SK-N-SH treated with all-trans-retinoic acid at 6 μM for 48 hours (cell line): ENCODE measurements at regions not wholly inside any gene's neighbourhood (a gene's known extent, or its start where the extent isn't known, plus 50 kb on each side); places are given as distances from the start of the nearest gene placed in this dataset.

Source experiments
- ATAC-seq: fragments of 200-7000 bp; cut with Tn5 transposase; 3 replicates; pipeline ENCODE4 v1.9.1; 2020; ENCODE audit warnings: mild to moderate bottlenecking, moderate library complexity
- ARNTL ChIP-seq: fragments of 450-650 bp; formaldehyde crosslinking; IDR thresholded peaks from 2 replicates; pipeline ENCODE4 v1.5.0; 2020; ENCODE audit warnings: low read depth, mild to moderate bottlenecking, moderate library complexity, borderline replicate concordance
- BACH2 ChIP-seq: fragments of 250-450 bp; sonication (Bioruptor Pico); IDR thresholded peaks from 2 replicates; pipeline ENCODE4 v1.9.0; 2021; ENCODE audit warnings: mild to moderate bottlenecking, borderline replicate concordance
- CREB5 ChIP-seq: fragments of 250-450 bp; sonication (Bioruptor Pico); IDR thresholded peaks from 2 replicates; pipeline ENCODE4 v1.5.1; 2020; ENCODE audit warnings: low read depth, mild to moderate bottlenecking, moderate library complexity
- CSDC2 ChIP-seq: fragments of 250-450 bp; sonication (Bioruptor Pico); IDR thresholded peaks from 2 replicates; pipeline ENCODE4 v1.5.0; 2020; ENCODE audit warnings: mild to moderate bottlenecking, moderate library complexity
- ESRRG ChIP-seq: fragments of 250-450 bp; sonication (Bioruptor Pico); IDR thresholded peaks from 2 replicates; pipeline ENCODE4 v1.6.1; 2021; ENCODE audit warnings: mild to moderate bottlenecking
- GLIS3 ChIP-seq: fragments of 250-450 bp; sonication (Bioruptor Pico); IDR thresholded peaks from 2 replicates; pipeline ENCODE4 v1.5.0; 2020; ENCODE audit warnings: mild to moderate bottlenecking, moderate library complexity
- ISL1 ChIP-seq: fragments of 250-450 bp; sonication (Bioruptor Pico); IDR thresholded peaks from 2 replicates; pipeline ENCODE4 v2.1.2; 2022; ENCODE audit warnings: mild to moderate bottlenecking, moderate library complexity
- OSR1 ChIP-seq: fragments of 250-450 bp; sonication (Bioruptor Pico); IDR thresholded peaks from 2 replicates; pipeline ENCODE4 v1.8.0; 2022; ENCODE audit warnings: moderate library complexity, mild to moderate bottlenecking, inconsistent platforms
- PATZ1 ChIP-seq: fragments of 250-450 bp; sonication (Bioruptor Pico); IDR thresholded peaks from 2 replicates; pipeline ENCODE4 v1.8.0; 2020; ENCODE audit warnings: mild to moderate bottlenecking, moderate library complexity, borderline replicate concordance
- POU6F1 ChIP-seq: fragments of 250-450 bp; sonication (Bioruptor Pico); IDR thresholded peaks from 2 replicates; pipeline ENCODE4 v1.8.0; 2021; ENCODE audit warnings: low read depth, mild to moderate bottlenecking, moderate library complexity, borderline replicate concordance
- PPARA ChIP-seq: fragments of 250-450 bp; sonication (Bioruptor Pico); IDR thresholded peaks from 2 replicates; pipeline ENCODE4 v1.5.0; 2020; ENCODE audit warnings: mild to moderate bottlenecking, borderline replicate concordance
- RARB ChIP-seq: fragments of 250-450 bp; sonication (Bioruptor Pico); IDR thresholded peaks from 2 replicates; pipeline ENCODE4 v1.8.0; 2021; ENCODE audit warnings: mild to moderate bottlenecking, moderate library complexity
- SNAI2 ChIP-seq: fragments of 250-450 bp; sonication (Bioruptor Pico); IDR thresholded peaks from 2 replicates; pipeline ENCODE4 v1.5.0; 2020; ENCODE audit warnings: mild to moderate bottlenecking, moderate library complexity
- TCF4 ChIP-seq: fragments of 250-450 bp; sonication (Bioruptor Pico); IDR thresholded peaks from 2 replicates; pipeline ENCODE4 v1.8.0; 2021; ENCODE audit warnings: mild to moderate bottlenecking, moderate library complexity, borderline replicate concordance
- TOX ChIP-seq: fragments of 250-450 bp; sonication (Bioruptor Pico); IDR thresholded peaks from 2 replicates; pipeline ENCODE4 v1.8.0; 2021; ENCODE audit warnings: mild to moderate bottlenecking, moderate library complexity, borderline replicate concordance
- ZC3H10 ChIP-seq: fragments of 250-450 bp; sonication (Bioruptor Pico); IDR thresholded peaks from 2 replicates; pipeline ENCODE4 v1.5.1; 2021; ENCODE audit warnings: mild to moderate bottlenecking, moderate library complexity
- ZFP3 ChIP-seq: fragments of 250-450 bp; sonication (Bioruptor Pico); IDR thresholded peaks from 2 replicates; pipeline ENCODE4 v1.5.0; 2020; ENCODE audit warnings: mild to moderate bottlenecking, moderate library complexity
- ZFP30 ChIP-seq: fragments of 450-650 bp; formaldehyde crosslinking; IDR thresholded peaks from 2 replicates; pipeline ENCODE4 v1.5.0; 2022; ENCODE audit warnings: mild to moderate bottlenecking, moderate library complexity
- ZNF565 ChIP-seq: fragments of 450-650 bp; formaldehyde crosslinking; conservative IDR thresholded peaks from 2 replicates; pipeline ENCODE4 v1.5.0; 2020; ENCODE audit warnings: low read depth, mild to moderate bottlenecking, moderate library complexity
- ZNF70 ChIP-seq: fragments of 450-650 bp; formaldehyde crosslinking; IDR thresholded peaks from 2 replicates; pipeline ENCODE4 v1.5.0; 2020; ENCODE audit warnings: mild to moderate bottlenecking, moderate library complexity
- ZNF8 ChIP-seq: fragments of 450-650 bp; formaldehyde crosslinking; IDR thresholded peaks from 2 replicates; pipeline ENCODE4 v1.5.0; 2020; ENCODE audit warnings: mild to moderate bottlenecking, moderate library complexity
- TF ChIP-seq, protein P1 (sequence below): fragments of 250-450 bp; sonication (Bioruptor Pico); IDR thresholded peaks from 2 replicates; pipeline ENCODE4 v1.5.0; 2020; ENCODE audit warnings: mild to moderate bottlenecking, moderate library complexity

- no peak for TF ChIP-seq GLIS3
- ATAC-seq, result no peak
These were observed 251.1 kb upstream of the IRX5 start for GRCh38 chr16:54679531-54679930.

DNA sequence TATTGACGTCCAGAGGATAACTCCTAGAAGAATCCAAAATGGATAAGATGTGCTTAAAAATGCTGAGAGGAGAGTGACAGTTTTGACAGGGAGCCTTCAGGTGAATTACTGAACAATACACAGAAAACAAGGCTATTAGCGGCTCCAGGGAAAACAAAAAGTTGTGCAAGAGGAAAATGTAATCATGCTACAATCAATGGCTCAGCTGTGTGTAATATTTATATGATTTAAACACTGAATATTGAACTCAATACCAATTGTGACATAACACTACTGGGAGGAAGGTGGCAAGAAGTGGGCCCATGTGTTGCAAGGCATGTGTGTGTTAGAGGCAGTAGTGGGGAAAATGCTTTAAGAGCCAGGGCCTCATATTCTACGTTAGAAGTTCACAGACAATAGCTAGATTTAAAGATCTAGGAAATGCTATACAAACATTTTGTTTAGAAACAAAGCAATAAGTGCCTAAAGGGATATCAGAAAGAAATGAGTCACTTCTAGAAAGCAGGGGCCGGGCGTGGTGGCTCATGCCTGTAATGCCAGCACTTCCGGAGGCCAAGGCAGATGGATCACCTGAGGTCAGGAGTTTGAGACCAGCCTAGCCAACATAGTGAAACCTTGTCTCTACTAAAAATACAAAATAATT is 253.2 kb upstream of the IRX5 start:
- no peak for TF ChIP-seq OSR1 (CRISPR knock-in tag)
- TF ChIP-seq BACH2 (CRISPR knock-in tag), result no peak
- no peak for TF ChIP-seq ZFP30
- TF ChIP-seq PATZ1 (CRISPR knock-in tag), result no peak
- TF ChIP-seq, all 23 proteins: peak for 0
- ATAC-seq, result no peak

DNA sequence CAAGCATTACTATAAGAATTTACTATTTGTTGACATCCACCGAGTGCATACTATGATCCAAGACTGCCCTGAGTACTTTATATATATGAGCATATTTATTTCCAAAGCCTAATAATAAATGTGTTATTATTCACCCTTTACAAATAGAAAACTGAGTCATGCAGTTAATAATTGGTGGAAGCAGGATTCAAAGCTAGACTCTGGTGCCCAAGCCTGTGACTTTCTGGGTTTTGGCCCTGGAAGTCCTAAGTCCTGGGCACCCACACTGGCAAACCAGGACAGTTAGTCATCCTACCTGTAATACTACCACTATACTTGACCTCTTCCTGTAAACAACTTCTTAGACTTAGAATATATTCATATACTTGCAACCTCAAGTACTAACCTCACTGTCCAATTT is 257.4 kb upstream of the IRX5 start:
- ATAC-seq, result no peak
- no peak for TF ChIP-seq ZNF8

DNA sequence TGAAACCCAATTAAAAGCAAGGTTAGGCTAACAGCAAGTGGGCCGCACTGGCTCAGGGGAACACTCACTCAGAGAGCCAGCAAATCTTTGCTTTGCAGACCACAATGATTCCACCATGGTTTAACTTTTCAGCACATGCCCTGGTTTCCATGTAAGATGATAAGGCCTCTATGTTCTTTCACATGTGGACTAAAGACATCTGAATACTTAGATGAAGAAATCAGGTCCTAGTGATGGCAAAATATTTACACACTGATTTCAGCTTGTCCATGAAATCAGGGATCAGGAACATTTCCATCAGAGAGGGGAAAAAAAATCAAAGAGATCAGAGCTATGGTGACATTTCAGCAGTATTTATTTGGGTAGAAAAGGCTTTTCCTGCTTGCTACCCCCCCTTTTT is 258.2 kb upstream of the IRX5 start:
- no peak for ATAC-seq
- TF ChIP-seq OSR1 (CRISPR knock-in tag) (no peak), ESRRG (CRISPR knock-in tag) (no peak), RARB (CRISPR knock-in tag) (no peak), PATZ1 (CRISPR knock-in tag) (no peak), ZFP3 (no peak), TOX (CRISPR knock-in tag) (no peak), SNAI2 (CRISPR knock-in tag) (no peak), PPARA (CRISPR knock-in tag) (no peak), ISL1 (CRISPR knock-in tag) (no peak), ZNF565 (no peak), ARNTL (CRISPR knock-in tag) (no peak), ZC3H10 (CRISPR knock-in tag) (no peak), POU6F1 (CRISPR knock-in tag) (no peak), TCF4 (CRISPR knock-in tag) (no peak), CSDC2 (CRISPR knock-in tag) (no peak), ZFP30 (no peak), BACH2 (CRISPR knock-in tag) (no peak), GLIS3 (no peak)
- TF ChIP-seq, protein P1, sequence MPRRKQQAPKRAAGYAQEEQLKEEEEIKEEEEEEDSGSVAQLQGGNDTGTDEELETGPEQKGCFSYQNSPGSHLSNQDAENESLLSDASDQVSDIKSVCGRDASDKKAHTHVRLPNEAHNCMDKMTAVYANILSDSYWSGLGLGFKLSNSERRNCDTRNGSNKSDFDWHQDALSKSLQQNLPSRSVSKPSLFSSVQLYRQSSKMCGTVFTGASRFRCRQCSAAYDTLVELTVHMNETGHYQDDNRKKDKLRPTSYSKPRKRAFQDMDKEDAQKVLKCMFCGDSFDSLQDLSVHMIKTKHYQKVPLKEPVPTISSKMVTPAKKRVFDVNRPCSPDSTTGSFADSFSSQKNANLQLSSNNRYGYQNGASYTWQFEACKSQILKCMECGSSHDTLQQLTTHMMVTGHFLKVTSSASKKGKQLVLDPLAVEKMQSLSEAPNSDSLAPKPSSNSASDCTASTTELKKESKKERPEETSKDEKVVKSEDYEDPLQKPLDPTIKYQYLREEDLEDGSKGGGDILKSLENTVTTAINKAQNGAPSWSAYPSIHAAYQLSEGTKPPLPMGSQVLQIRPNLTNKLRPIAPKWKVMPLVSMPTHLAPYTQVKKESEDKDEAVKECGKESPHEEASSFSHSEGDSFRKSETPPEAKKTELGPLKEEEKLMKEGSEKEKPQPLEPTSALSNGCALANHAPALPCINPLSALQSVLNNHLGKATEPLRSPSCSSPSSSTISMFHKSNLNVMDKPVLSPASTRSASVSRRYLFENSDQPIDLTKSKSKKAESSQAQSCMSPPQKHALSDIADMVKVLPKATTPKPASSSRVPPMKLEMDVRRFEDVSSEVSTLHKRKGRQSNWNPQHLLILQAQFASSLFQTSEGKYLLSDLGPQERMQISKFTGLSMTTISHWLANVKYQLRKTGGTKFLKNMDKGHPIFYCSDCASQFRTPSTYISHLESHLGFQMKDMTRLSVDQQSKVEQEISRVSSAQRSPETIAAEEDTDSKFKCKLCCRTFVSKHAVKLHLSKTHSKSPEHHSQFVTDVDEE (CRISPR knock-in tag), result no peak
- TF ChIP-seq, all 23 proteins: peak for 0

- ATAC-seq, result no peak
- no peak for TF ChIP-seq ZFP30
- no peak for TF ChIP-seq ZFP3
- TF ChIP-seq ZNF8, result no peak
- TF ChIP-seq ISL1 (CRISPR knock-in tag), result no peak
- TF ChIP-seq CSDC2 (CRISPR knock-in tag), result no peak
- no peak for TF ChIP-seq ARNTL (CRISPR knock-in tag)
- no peak for TF ChIP-seq BACH2 (CRISPR knock-in tag)
- no peak for TF ChIP-seq RARB (CRISPR knock-in tag)
- TF ChIP-seq ZC3H10 (CRISPR knock-in tag), result no peak
- no peak for TF ChIP-seq ZNF70
- TF ChIP-seq, protein P1 (CRISPR knock-in tag), result no peak
- no peak for TF ChIP-seq CREB5 (CRISPR knock-in tag)
- TF ChIP-seq SNAI2 (CRISPR knock-in tag), result no peak
- no peak for TF ChIP-seq GLIS3
- no peak for TF ChIP-seq TCF4 (CRISPR knock-in tag)
These were observed 273.0 kb upstream of the IRX5 start for GRCh38 chr16:54657709-54658102.
